Rectal smooth muscle tissue (tissue), 1 donor: ENCODE measurements at regions not wholly inside any gene's neighbourhood (a gene's known extent, or its start where the extent isn't known, plus 50 kb on each side); places are given as distances from the start of the nearest gene placed in this dataset.

Experiments
- H3K27ac ChIP-seq: one replicate; pipeline ENCODE4 v1.7.0; 2013; ENCODE audit warnings: low read depth, low read length, inconsistent platforms
- H3K27me3 ChIP-seq: one replicate; pipeline ENCODE4 v1.7.0; 2013; ENCODE audit warnings: low read length; ENCODE audit not compliant: control insufficient read depth, insufficient read depth
- H3K36me3 ChIP-seq: one replicate; pipeline ENCODE4 v1.7.0; 2013; ENCODE audit warnings: low read length; ENCODE audit not compliant: control insufficient read depth, insufficient read depth
- H3K4me1 ChIP-seq: one replicate; pipeline ENCODE4 v1.7.0; 2013; ENCODE audit warnings: low read length; ENCODE audit not compliant: control insufficient read depth, insufficient read depth
- H3K4me3 ChIP-seq: one replicate; pipeline ENCODE4 v1.7.0; 2013; ENCODE audit warnings: low read length
- H3K9ac ChIP-seq: one replicate; pipeline ENCODE4 v1.7.0; 2013; ENCODE audit warnings: low read length

- H3K36me3 ChIP-seq = no peaks in the 10 kb centered on the region
- no peak overlapping the region for H3K4me3 ChIP-seq
- H3K27me3 ChIP-seq = no peaks in the 10 kb centered on the region
These were observed 223.0 kb downstream of the GRIA2 start for GRCh38 chr4:157443537-157443936.

GRCh38 chr4:157425897-157426296 is 205.4 kb downstream of the GRIA2 start:
- Histone ChIP-seq H3K36me3 (no peaks in the 10 kb centered on the region), H3K4me1 (no peaks in the 10 kb centered on the region), H3K27ac (no peak overlapping the region), H3K4me3 (no peak overlapping the region), H3K27me3 (no peaks in the 10 kb centered on the region), H3K9ac (no peak overlapping the region)

More at GRCh38 chr4:157443537-157443936, 223.0 kb downstream of the GRIA2 start:
- no peak overlapping the region for H3K27ac ChIP-seq
- H3K9ac ChIP-seq = no peak overlapping the region
- H3K4me1 ChIP-seq = no peaks in the 10 kb centered on the region

GRCh38 chr4:157423526-157424020 is 203.0 kb downstream of the GRIA2 start:
- Histone ChIP-seq H3K4me1 (no peaks in the 10 kb centered on the region), H3K9ac (no peak overlapping the region), H3K27me3 (no peaks in the 10 kb centered on the region), H3K27ac (no peak overlapping the region), H3K4me3 (no peak overlapping the region), H3K36me3 (no peaks in the 10 kb centered on the region)

- H3K4me3 ChIP-seq = no peak overlapping the region
- no peaks in the 10 kb centered on the region for H3K4me1 ChIP-seq
- no peaks in the 10 kb centered on the region for H3K27me3 ChIP-seq
- H3K36me3 ChIP-seq = no peaks in the 10 kb centered on the region
- no peak overlapping the region for H3K27ac ChIP-seq
- H3K9ac ChIP-seq = no peak overlapping the region
These were observed 200.8 kb downstream of the GRIA2 start for GRCh38 chr4:157421365-157421764.
